H1 (cell line): ENCODE measurements at regions not wholly inside any gene's neighbourhood (a gene's known extent, or its start where the extent isn't known, plus 50 kb on each side); places are given as distances from the start of the nearest gene placed in this dataset.

Source experiments
- CTCF ChIA-PET: fragments of 300-600 bp; sonication (Branson Sonifier 250); formaldehyde crosslinking; loops from one replicate; lab custom pipeline; 2021; ENCODE audit not compliant: partially characterized antibody; lab: Charles Lee
- POLR2A ChIA-PET: fragments of 300-600 bp; sonication (Branson Sonifier 250); formaldehyde crosslinking; loops from one replicate; lab custom pipeline; 2021; ENCODE audit warnings: inconsistent platforms; ENCODE audit not compliant: partially characterized antibody; lab: Charles Lee
- DNase-seq, 2 experiments: peaks; one replicate each; pipeline versions ENCODE4 v3.0.0 to v3.0.0-alpha.2; 2010 to 2022; ENCODE audit warnings: low spot score in 2 of 2, low read depth in 1 of 2, mixed read lengths in 1 of 2
- FAIRE-seq: peaks from 2 replicates; lab custom pipeline; 2011; peaks lifted over from hg19 to GRCh38; lab: Jason Lieb, UNC
- H2AFZ ChIP-seq: 2 replicates; pipeline ENCODE4 v1.8.1; 2012; ENCODE audit warnings: low read length, inconsistent platforms
- H2AK5ac ChIP-seq: 2 replicates; pipeline ENCODE4 v1.6.1; 2013; ENCODE audit warnings: low read depth, low read length
- H2BK120ac ChIP-seq: replicated peaks from 2 replicates; pipeline ENCODE3; 2013; ENCODE audit warnings: low read depth, low read length, inconsistent platforms
- H2BK12ac ChIP-seq: 2 replicates; pipeline ENCODE4 v1.6.1; 2013; ENCODE audit warnings: low read depth, low read length
- H2BK15ac ChIP-seq: 2 replicates; pipeline ENCODE4 v1.6.1; 2013; ENCODE audit warnings: low read length
- H2BK20ac ChIP-seq: 2 replicates; pipeline ENCODE4 v1.6.1; 2013; ENCODE audit warnings: low read length
- H2BK5ac ChIP-seq: 2 replicates; pipeline ENCODE4 v1.6.1; 2013; ENCODE audit warnings: low read depth, low read length
- H3K14ac ChIP-seq: 2 replicates; pipeline ENCODE4 v1.6.1; 2013; ENCODE audit warnings: inconsistent platforms; ENCODE audit not compliant: insufficient read length
- H3K18ac ChIP-seq: 2 replicates; pipeline ENCODE4 v1.6.1; 2013; ENCODE audit warnings: low read length; ENCODE audit errors: extremely low read depth
- H3K23ac ChIP-seq: 2 replicates; pipeline ENCODE4 v1.6.1; 2013; ENCODE audit warnings: inconsistent platforms; ENCODE audit not compliant: insufficient read length
- H3K23me2 ChIP-seq: 2 replicates; pipeline ENCODE4 v1.6.1; 2013; ENCODE audit warnings: low read depth, low read length
- H3K27ac ChIP-seq: 2 replicates; pipeline ENCODE4 v1.6.1; 2011; ENCODE audit warnings: low read depth, low read length, inconsistent platforms
- H3K27me3 ChIP-seq, 4 experiments: replicated peaks in 1 of 4; 1 replicate in 1 of 4; 2 replicates in 3 of 4; pipeline versions ENCODE4 v1.6.1 to v1.8.1; 2011 to 2013; ENCODE audit warnings: low read length in 3 of 4, mild to moderate bottlenecking in 3 of 4, inconsistent platforms in 2 of 4, mixed read lengths in 2 of 4, moderate library complexity in 1 of 4; ENCODE audit not compliant: control insufficient read depth in 3 of 4, insufficient read depth in 3 of 4; ENCODE audit errors: extremely low read depth in 1 of 4
- H3K36me3 ChIP-seq, 4 experiments: 2 replicates each; pipeline versions ENCODE4 v1.6.1 to v1.8.1; 2011 to 2013; ENCODE audit warnings: mild to moderate bottlenecking in 4 of 4, low read length in 3 of 4, moderate library complexity in 2 of 4, control low read depth in 1 of 4, inconsistent platforms in 1 of 4; ENCODE audit not compliant: insufficient read depth in 4 of 4, control insufficient read depth in 2 of 4
- H3K4ac ChIP-seq: replicated peaks from 2 replicates; pipeline ENCODE3; 2013; ENCODE audit warnings: low read length, low read depth, mixed read lengths, inconsistent platforms; ENCODE audit not compliant: insufficient read length
- H3K4me1 ChIP-seq, 4 experiments: replicated peaks in 1 of 4; 1 replicate in 1 of 4; 2 replicates in 3 of 4; pipeline versions ENCODE4 v1.6.1 to v1.8.1; 2011 to 2013; ENCODE audit warnings: low read length in 3 of 4, inconsistent platforms in 2 of 4, mixed read lengths in 1 of 4; ENCODE audit not compliant: insufficient read depth in 4 of 4, control insufficient read depth in 3 of 4
- H3K4me2 ChIP-seq, 2 experiments: 2 replicates each; pipeline versions ENCODE4 v1.6.1 to v1.8.1; 2011 to 2013; ENCODE audit warnings: low read depth in 2 of 2, low read length in 2 of 2, control low read depth in 1 of 2, inconsistent platforms in 1 of 2, mild to moderate bottlenecking in 1 of 2; ENCODE audit not compliant: insufficient read depth in 1 of 2
- H3K4me3 ChIP-seq, 4 experiments: fragments of 200-600, 300-600 bp in 1 of 4; sonication (generic), shearing (Covaris generic), sonication (Bioruptor Twin) in 1 of 4; 2 replicates each; pipeline versions ENCODE4 v1.5.1 to v1.8.1; 2011 to 2016; ENCODE audit warnings: low read length in 4 of 4, low read depth in 3 of 4, control low read depth in 2 of 4, inconsistent platforms in 2 of 4, mild to moderate bottlenecking in 2 of 4, mixed read lengths in 1 of 4, moderate library complexity in 1 of 4; ENCODE audit not compliant: insufficient read depth in 2 of 4; ENCODE audit errors: extremely low read depth in 1 of 4
- H3K56ac ChIP-seq: replicated peaks from 2 replicates; pipeline ENCODE3; 2013; ENCODE audit warnings: low read depth, mild to moderate bottlenecking, mixed read lengths, low read length, inconsistent platforms; ENCODE audit not compliant: insufficient read length
- H3K79me1 ChIP-seq: 2 replicates; pipeline ENCODE4 v1.6.1; 2013; ENCODE audit warnings: low read depth, low read length, control low read depth
- H3K79me2 ChIP-seq, 2 experiments: 2 replicates each; pipeline versions ENCODE4 v1.6.1 to v1.8.1; 2012 to 2013; ENCODE audit warnings: low read length in 2 of 2, mild to moderate bottlenecking in 2 of 2, inconsistent platforms in 1 of 2; ENCODE audit not compliant: insufficient read depth in 2 of 2, control insufficient read depth in 1 of 2
- H3K9ac ChIP-seq, 4 experiments: replicated peaks in 1 of 4; 1 replicate in 1 of 4; 2 replicates in 3 of 4; pipeline versions ENCODE4 v1.6.1 to v1.8.1; 2011 to 2013; ENCODE audit warnings: low read depth in 3 of 4, low read length in 3 of 4, control low read depth in 2 of 4, mild to moderate bottlenecking in 2 of 4, moderate library complexity in 2 of 4, inconsistent platforms in 1 of 4; ENCODE audit errors: extremely low read depth in 1 of 4
- H3K9me3 ChIP-seq, 2 experiments: 2 replicates each; pipeline versions ENCODE4 v1.6.1 to v1.8.1; 2012 to 2013; ENCODE audit warnings: mild to moderate bottlenecking in 2 of 2, moderate library complexity in 2 of 2, control low read depth in 1 of 2, inconsistent platforms in 1 of 2, low read depth in 1 of 2, low read length in 1 of 2, mixed read lengths in 1 of 2; ENCODE audit not compliant: insufficient read depth in 2 of 2
- H4K20me1 ChIP-seq, 2 experiments: replicated peaks in 1 of 2; 2 replicates each; pipeline versions ENCODE3 to v1.8.1; 2011 to 2013; ENCODE audit warnings: inconsistent platforms in 2 of 2, low read length in 2 of 2, mild to moderate bottlenecking in 1 of 2; ENCODE audit not compliant: insufficient read depth in 2 of 2, control insufficient read depth in 1 of 2
- H4K5ac ChIP-seq: 2 replicates; pipeline ENCODE4 v1.6.1; 2013; ENCODE audit warnings: low read length, low read depth, mixed read lengths, inconsistent platforms; ENCODE audit not compliant: insufficient read length
- H4K8ac ChIP-seq: 2 replicates; pipeline ENCODE4 v1.8.0; 2013; ENCODE audit warnings: mild to moderate bottlenecking, moderate library complexity, low read length, inconsistent platforms; ENCODE audit not compliant: insufficient read depth; ENCODE audit errors: extremely low read depth
- H4K91ac ChIP-seq: replicated peaks from 2 replicates; pipeline ENCODE3; 2013; ENCODE audit warnings: low read length, mixed read lengths, inconsistent platforms; ENCODE audit not compliant: insufficient read length
- JUND ChIP-seq: IDR thresholded peaks from 2 replicates; pipeline ENCODE4 v1.6.1; 2011; ENCODE audit warnings: mild to moderate bottlenecking, improper control_type of control experiment, low read length
- RFX5 ChIP-seq: IDR thresholded peaks from 2 replicates; pipeline ENCODE4 v1.6.1; 2011; ENCODE audit warnings: low read depth, low read length, improper control_type of control experiment, borderline replicate concordance
- TEAD4 ChIP-seq: IDR thresholded peaks from 2 replicates; pipeline ENCODE4 v1.6.1; 2012; ENCODE audit warnings: low read depth, low read length, inconsistent platforms, mixed read lengths

DNA sequence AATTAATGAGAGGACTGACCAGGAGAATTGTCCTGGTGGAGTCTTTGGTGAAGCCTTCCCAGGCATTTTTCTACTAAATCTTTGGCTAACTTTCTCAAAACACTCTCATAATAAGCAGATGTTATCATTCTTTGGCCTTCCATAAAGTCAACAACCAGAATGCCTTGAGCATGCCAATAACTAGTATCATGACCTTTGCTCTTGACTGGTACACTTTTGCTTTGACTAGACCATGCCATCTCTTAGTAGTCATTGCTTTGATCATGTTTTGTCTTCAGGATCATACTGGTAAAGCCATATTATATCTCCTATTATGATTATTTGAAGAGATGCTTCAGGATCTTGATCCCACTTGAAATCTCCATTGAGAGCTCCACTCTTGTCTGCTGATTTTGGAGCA is 506.9 kb downstream of the ELAVL2 start:
- no peak overlapping the region for H4K8ac ChIP-seq
- no peak overlapping the region for H4K91ac ChIP-seq
- no peak for TF ChIP-seq TEAD4
- no peak for TF ChIP-seq JUND
- TF ChIP-seq RFX5, result no peak
- H3K27ac ChIP-seq, result no peak overlapping the region
- no peaks in the 10 kb centered on the region for H3K36me3 ChIP-seq
- H2BK20ac ChIP-seq, result no peak overlapping the region
- no peaks in the 10 kb centered on the region for H3K79me1 ChIP-seq
- H4K20me1 ChIP-seq, result no peaks in the 10 kb centered on the region
- no peak overlapping the region for H2BK5ac ChIP-seq
- H3K4me2 ChIP-seq, result no peak overlapping the region
- no peak overlapping the region for H3K18ac ChIP-seq
- peaks cover 0 to 7% (median 3%) of the 10 kb centered on the region in 4 experiments; a peak in 3 of 7 replicates for H3K27me3 ChIP-seq
- no peak overlapping the region for H3K4me3 ChIP-seq
- no peak overlapping the region for H2BK15ac ChIP-seq
- H3K56ac ChIP-seq, result no peak overlapping the region
- H3K23ac ChIP-seq, result no peak overlapping the region
- H2BK12ac ChIP-seq, result no peak overlapping the region
- H2AK5ac ChIP-seq, result no peak overlapping the region
- H3K4me1 ChIP-seq, result no peaks in the 10 kb centered on the region
- H3K4ac ChIP-seq, result no peak overlapping the region
- ChIA-PET POLR2A (no interaction called here), CTCF (interaction anchor here (0.6 to 2.1 kb wide), 2 partner anchors 13 to 26 kb away, joined by 3 to 5 read pairs; no protein-coding TSS in a partner anchor)
- no peak overlapping the region for H2AFZ ChIP-seq
- DNase-seq, result no peak
- H2BK120ac ChIP-seq, result no peak overlapping the region
- no peak overlapping the region for H3K9ac ChIP-seq
- no peak overlapping the region for H3K14ac ChIP-seq
- H4K5ac ChIP-seq, result no peak overlapping the region
- FAIRE-seq, result no peak
- no peaks in the 10 kb centered on the region for H3K23me2 ChIP-seq
- H3K79me2 ChIP-seq, result no peaks in the 10 kb centered on the region
- H3K9me3 ChIP-seq, result no peaks in the 10 kb centered on the region
